GM13976 (cell line): ENCODE measurements at regions not wholly inside any gene's neighbourhood (a gene's known extent, or its start where the extent isn't known, plus 50 kb on each side); places are given as distances from the start of the nearest gene placed in this dataset.
"Not testable (repeated sequence)": the region's sequence is repeated elsewhere in the genome, so short reads cannot be mapped to it uniquely, and the experiment has no call there.

Experiments
- DNase-seq: peaks from one replicate; pipeline ENCODE4 v3.0.0; 2012; ENCODE audit warnings: low spot score
- CTCF ChIP-seq: IDR thresholded peaks from 2 replicates; pipeline ENCODE4 v1.5.1; 2012; ENCODE audit warnings: borderline replicate concordance, mild to moderate bottlenecking; ENCODE audit not compliant: insufficient read depth; ENCODE audit errors: extremely low read depth, missing control alignments, control extremely low read depth
- in situ Hi-C: fragments of 300-500 bp; cut with MboI; formaldehyde crosslinking; loops from one replicate; pipeline ENCODE4 v1.12.0; 2022; ENCODE audit warnings: low sequenced_read_pairs, mixed read lengths, inconsistent platforms; ENCODE audit not compliant: unreplicated experiment

GRCh38 chrX:9293903-9294302, 171.0 kb upstream of the TBL1X start:
- no peak for DNase-seq
- in situ Hi-C loops, result no loop called here
- TF ChIP-seq CTCF, result no peak

- in situ Hi-C loops, result no loop called here
- no peak for TF ChIP-seq CTCF
- DNase-seq, result no peak
Measured at GRCh38 chrX:9295551-9295950, 169.3 kb upstream of the TBL1X start.

- in situ Hi-C loops, result no loop called here
- no peak for TF ChIP-seq CTCF
- no peak for DNase-seq
Measured at GRCh38 chrX:9298221-9298620, 166.6 kb upstream of the TBL1X start.

GRCh38 chrX:9299681-9300080, 165.2 kb upstream of the TBL1X start:
- in situ Hi-C loops, DNase-seq: not testable (repeated sequence)

- TF ChIP-seq CTCF, result no peak
- in situ Hi-C loops, result no loop called here
- no peak for DNase-seq
Measured at GRCh38 chrX:9301836-9302235, 163.0 kb upstream of the TBL1X start.

- in situ Hi-C loops, result no loop called here
- DNase-seq, result no peak
- TF ChIP-seq CTCF, result no peak
Measured at GRCh38 chrX:9302381-9302780, 162.5 kb upstream of the TBL1X start.

- no peak for DNase-seq
- in situ Hi-C loops, result no loop called here
- TF ChIP-seq CTCF, result no peak
Measured at GRCh38 chrX:9308426-9308825, 156.4 kb upstream of the TBL1X start.
